Cardiac fibroblast (primary cell): ENCODE measurements at regions not wholly inside any gene's neighbourhood (a gene's known extent, or its start where the extent isn't known, plus 50 kb on each side); places are given as distances from the start of the nearest gene placed in this dataset.
A peak's percentile ranks its signal among the peaks of the same experiment; 100 is the strongest.

Source experiments
- DNase-seq, 2 donors: peaks; one replicate each; pipeline versions ENCODE4 v3.0.0 to v3.0.0-alpha.2; 2010; ENCODE audit warnings: low read depth in 2 of 2
- H3K4me3 ChIP-seq, 2 donors: replicated peaks in 1 of 2; 1 replicate in 1 of 2; 2 replicates in 1 of 2; pipeline ENCODE4 v1.5.1; 2011; ENCODE audit warnings: low read depth in 2 of 2, low read length in 2 of 2, mild to moderate bottlenecking in 2 of 2, moderate library complexity in 1 of 2
- CTCF ChIP-seq: IDR thresholded peaks from one replicate; pipeline ENCODE4 v1.5.1; 2011; ENCODE audit warnings: low read depth, mild to moderate bottlenecking, low read length, inconsistent platforms

GRCh38 chr3:154898916-154899315 is 181.2 kb upstream of the MME start:
- TF ChIP-seq CTCF = no peak

GRCh38 chr3:154898443-154898842 is 181.7 kb upstream of the MME start:
- no peak overlapping the region for H3K4me3 ChIP-seq
- TF ChIP-seq CTCF = no peak
- peak in 1 of 2 donors; percentile 57 for DNase-seq

More at GRCh38 chr3:154898916-154899315, 181.2 kb upstream of the MME start:
- no peak overlapping the region for H3K4me3 ChIP-seq
- DNase-seq = no peak

GRCh38 chr3:154893813-154894212 is 186.3 kb upstream of the MME start:
- no peak overlapping the region for H3K4me3 ChIP-seq
- DNase-seq = no peak

GRCh38 chr3:154889227-154889634 is 190.9 kb upstream of the MME start:
- no peak overlapping the region for H3K4me3 ChIP-seq
- no peak for DNase-seq
- TF ChIP-seq CTCF = no peak

More at GRCh38 chr3:154893813-154894212, 186.3 kb upstream of the MME start:
- TF ChIP-seq CTCF = no peak

- no peak for TF ChIP-seq CTCF
- DNase-seq = no peak
Observed at GRCh38 chr3:154887869-154888268, 192.2 kb upstream of the MME start.

GRCh38 chr3:154886437-154886836 is 193.7 kb upstream of the MME start:
- TF ChIP-seq CTCF = no peak
- H3K4me3 ChIP-seq = no peak overlapping the region
- peak; percentile 92 to 99 for DNase-seq

More at GRCh38 chr3:154887869-154888268, 192.2 kb upstream of the MME start:
- no peak overlapping the region for H3K4me3 ChIP-seq

GRCh38 chr3:154885418-154885817 is 194.7 kb upstream of the MME start:
- DNase-seq = no peak
- TF ChIP-seq CTCF = no peak
- no peak overlapping the region for H3K4me3 ChIP-seq
